ENCODE measurements at regions not wholly inside any gene's neighbourhood (a gene's known extent, or its start where the extent isn't known, plus 50 kb on each side); places are given as distances from the start of the nearest gene placed in this dataset.

GRCh38 chr2:236703906-236704305 lies 134.3 kb downstream of the ACKR3 start:
- TF ChIP-seq TAF1 (IDR thresholded peaks at IDR 0.05; ENCODE audit: low read depth) (no peak), FOXM1 (IDR thresholded peaks at IDR 0.05; ENCODE audit: borderline replicate concordance, low read depth) (no peak), USF1 (IDR thresholded peaks at IDR 0.05) (no peak), EP300 (IDR thresholded peaks at IDR 0.05; ENCODE audit: borderline replicate concordance) (no peak), RAD21 (IDR thresholded peaks at IDR 0.05; ENCODE audit: low read depth) (no peak), NFIC (IDR thresholded peaks at IDR 0.05) (no peak), TCF12 (IDR thresholded peaks at IDR 0.05; ENCODE audit: low read depth) (no peak), CREB1 (IDR thresholded peaks at IDR 0.05; ENCODE audit: low read depth) (no peak)

DNA sequence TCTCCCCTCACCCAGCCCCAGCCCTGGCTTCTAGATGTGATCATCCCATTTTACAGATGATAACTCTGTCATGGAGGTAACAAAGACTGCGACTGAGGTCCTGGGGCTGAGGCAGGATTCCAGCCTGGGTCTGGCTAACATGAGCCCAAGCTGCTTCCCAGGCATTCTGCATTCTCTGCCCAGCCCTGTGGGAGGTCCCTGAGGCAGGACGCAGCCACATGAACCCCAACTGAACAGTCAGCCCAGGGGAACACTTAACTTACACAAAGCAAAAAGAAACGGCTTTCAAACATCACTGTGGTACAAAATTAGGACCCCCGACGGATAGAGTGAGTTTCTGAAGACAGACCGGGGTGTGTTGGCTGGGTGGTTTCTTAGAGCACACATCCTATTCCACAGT lies 135.3 kb downstream of the ACKR3 start:
- TF ChIP-seq EP300 (IDR thresholded peaks at IDR 0.05; ENCODE audit: borderline replicate concordance) (no peak), NFIC (IDR thresholded peaks at IDR 0.05) (no peak)

GRCh38 chr2:236705295-236706105 lies 135.9 kb downstream of the ACKR3 start:
- TF ChIP-seq EGR1 (IDR thresholded peaks at IDR 0.05) (no peak), FOXM1 (IDR thresholded peaks at IDR 0.05; ENCODE audit: borderline replicate concordance, low read depth) (no peak), NFIC (IDR thresholded peaks at IDR 0.05) (no peak), REST (IDR thresholded peaks at IDR 0.05; ENCODE audit: low read depth) (no peak)

DNA sequence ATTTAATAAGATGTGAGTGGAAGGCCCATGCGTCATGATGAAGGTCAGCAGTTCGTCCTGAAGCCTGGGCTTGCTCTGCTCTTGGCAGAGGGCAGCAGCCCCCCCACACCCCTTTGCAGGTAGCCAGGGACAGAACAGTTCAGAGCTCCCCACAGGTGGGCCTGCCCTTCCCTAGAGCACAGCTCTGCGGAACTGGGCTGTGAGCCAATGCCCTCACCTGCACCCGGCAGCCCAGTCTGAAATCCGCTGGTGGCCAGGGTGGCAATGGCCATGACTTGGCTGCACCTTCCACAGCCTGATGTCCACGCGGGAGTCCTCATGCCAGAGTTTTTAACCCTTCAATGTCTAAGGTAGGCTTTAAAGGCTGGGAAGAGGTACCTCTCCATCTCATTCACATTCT lies 136.7 kb downstream of the ACKR3 start:
- no peak for TF ChIP-seq TEAD4 (IDR thresholded peaks at IDR 0.05)
- peak; percentile 42; the same call in 1 of the 2 replicates for TF ChIP-seq NFIC (IDR thresholded peaks at IDR 0.05)

GRCh38 chr2:236706803-236707202 lies 137.2 kb downstream of the ACKR3 start:
- no peak for TF ChIP-seq RAD21 (IDR thresholded peaks at IDR 0.05; ENCODE audit: low read depth)
- no peak for TF ChIP-seq ZBTB7A (IDR thresholded peaks at IDR 0.05; ENCODE audit: low read depth)

DNA sequence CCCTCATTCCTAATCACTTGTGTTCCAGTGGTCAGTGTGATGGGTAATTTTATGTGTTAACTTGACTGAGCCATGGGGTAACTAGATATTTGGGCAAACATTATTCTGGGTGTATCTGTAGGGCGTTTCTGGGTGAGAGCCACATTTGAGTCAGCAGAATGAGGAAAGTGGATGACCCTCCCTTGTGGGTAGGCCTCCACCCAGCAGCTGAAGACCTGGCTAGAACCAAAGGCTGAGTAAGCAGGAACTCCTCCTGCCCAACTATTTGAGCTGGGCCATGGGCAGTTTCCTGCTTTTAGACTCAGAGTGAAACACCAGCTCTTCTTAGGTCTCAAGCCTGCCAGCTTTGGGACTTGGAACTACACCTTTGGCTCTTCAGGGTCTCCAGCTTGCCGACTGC lies 141.8 kb downstream of the ACKR3 start:
- TF ChIP-seq EGR1 (IDR thresholded peaks at IDR 0.05) (no peak), FOXM1 (IDR thresholded peaks at IDR 0.05; ENCODE audit: borderline replicate concordance, low read depth) (no peak), CEBPB (IDR thresholded peaks at IDR 0.05) (no peak), EP300 (IDR thresholded peaks at IDR 0.05; ENCODE audit: borderline replicate concordance) (no peak)

DNA sequence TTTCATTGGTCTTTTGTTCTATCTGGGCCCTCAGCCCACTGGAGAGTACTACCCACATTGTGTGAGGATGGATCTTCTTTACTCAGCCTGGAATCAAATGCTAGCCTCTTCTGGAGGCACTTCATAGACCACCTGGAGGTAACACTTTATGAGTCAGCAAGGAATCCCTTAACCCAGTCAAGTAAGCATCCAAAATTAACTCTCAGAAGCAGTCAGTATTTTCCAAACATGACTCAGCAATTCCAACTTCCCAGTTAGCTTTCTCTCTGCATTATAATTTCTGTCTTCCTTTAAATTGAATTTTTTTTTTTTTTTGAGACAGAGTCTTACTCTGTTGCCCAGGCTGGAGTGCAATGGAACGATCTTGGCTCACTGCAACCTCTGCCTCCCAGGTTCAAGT lies 142.7 kb downstream of the ACKR3 start:
- no peak for TF ChIP-seq FOXM1 (IDR thresholded peaks at IDR 0.05; ENCODE audit: borderline replicate concordance, low read depth)
- no peak for TF ChIP-seq USF1 (IDR thresholded peaks at IDR 0.05)
- TF ChIP-seq TEAD4 (IDR thresholded peaks at IDR 0.05), result no peak
- TF ChIP-seq REST (IDR thresholded peaks at IDR 0.05; ENCODE audit: low read depth), result no peak
- TF ChIP-seq RAD21 (IDR thresholded peaks at IDR 0.05; ENCODE audit: low read depth), result no peak
- no peak for TF ChIP-seq YY1 (IDR thresholded peaks at IDR 0.05; ENCODE audit: low read depth)
- TF ChIP-seq EP300 (IDR thresholded peaks at IDR 0.05; ENCODE audit: borderline replicate concordance), result no peak
- no peak for TF ChIP-seq CEBPB (IDR thresholded peaks at IDR 0.05)
- no peak for TF ChIP-seq ZBTB7A (IDR thresholded peaks at IDR 0.05; ENCODE audit: low read depth)

Data from Ishikawa (cell line).